NCI-H2029 (cell line): ENCODE measurements at regions not wholly inside any gene's neighbourhood (a gene's known extent, or its start where the extent isn't known, plus 50 kb on each side); places are given as distances from the start of the nearest gene placed in this dataset.

Source experiments
- DNase-seq: peaks from one replicate; lab custom pipeline; 2025; lab: John Stamatoyannopoulos, UW

DNA sequence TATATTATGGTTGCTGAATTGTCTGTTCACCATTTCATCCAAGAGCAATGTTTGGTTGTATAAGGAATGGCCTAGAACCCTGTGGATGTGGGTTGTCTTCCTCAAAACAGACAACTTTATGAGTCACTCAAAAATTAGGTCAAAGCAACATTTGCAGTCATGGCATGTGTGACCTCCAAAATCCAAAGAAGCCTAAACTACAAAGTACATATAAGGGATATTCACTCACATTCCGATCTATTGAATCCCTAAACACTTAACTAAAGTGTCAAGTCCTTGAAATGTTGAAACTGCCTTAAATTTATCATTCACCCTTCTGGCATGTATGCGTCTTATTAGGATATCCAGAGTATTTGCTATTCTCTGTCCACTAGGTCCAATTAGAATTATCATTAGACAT lies 491.5 kb downstream of the NUF2 start:
- no peak for DNase-seq

GRCh38 chr1:163820226-163820625 lies 498.5 kb downstream of the NUF2 start:
- no peak for DNase-seq

DNA sequence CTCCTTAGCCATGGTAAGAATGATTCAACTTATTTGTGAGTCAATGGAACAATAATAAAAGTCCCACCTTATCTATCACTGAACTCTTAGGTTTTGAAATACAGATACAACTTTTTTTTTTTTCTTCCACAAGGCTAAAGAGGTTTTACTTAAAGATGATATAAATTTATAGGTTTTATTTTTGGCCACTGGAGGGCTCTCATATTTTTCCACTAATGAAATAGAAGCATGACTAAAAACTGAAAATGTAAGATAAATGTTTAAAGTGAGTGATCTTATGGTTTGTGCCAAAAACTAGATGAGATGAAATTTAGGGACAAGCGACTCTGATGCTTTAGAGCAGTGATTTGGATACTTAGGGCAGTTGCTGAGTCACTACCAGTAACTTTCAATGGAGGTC lies 499.0 kb downstream of the NUF2 start:
- DNase-seq: no peak

- DNase-seq: no peak
Observed at GRCh38 chr1:163821679-163822078, 499.9 kb downstream of the NUF2 start.

GRCh38 chr1:163823017-163823416 lies 501.3 kb downstream of the NUF2 start:
- DNase-seq: no peak

DNA sequence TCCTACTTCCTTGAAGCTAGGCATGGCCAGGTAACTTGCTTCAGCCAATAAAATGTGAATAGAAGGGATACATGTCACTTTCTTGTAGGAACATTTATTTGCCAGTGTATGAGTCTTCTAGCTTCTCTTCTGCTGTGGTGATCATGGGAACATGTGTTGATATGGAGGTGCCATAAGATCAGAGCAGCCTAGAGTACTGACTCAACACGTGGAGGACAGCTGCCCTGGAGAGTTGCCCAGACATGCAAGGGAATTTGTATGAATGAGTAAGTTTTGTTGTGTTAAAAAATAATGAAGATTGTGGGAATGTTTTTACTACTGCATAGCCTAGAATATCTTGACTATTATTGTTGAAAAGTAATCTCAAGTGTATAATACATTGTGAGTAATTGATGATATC lies 502.3 kb downstream of the NUF2 start:
- no peak for DNase-seq

GRCh38 chr1:163824490-163824889 lies 502.7 kb downstream of the NUF2 start:
- no peak for DNase-seq

DNA sequence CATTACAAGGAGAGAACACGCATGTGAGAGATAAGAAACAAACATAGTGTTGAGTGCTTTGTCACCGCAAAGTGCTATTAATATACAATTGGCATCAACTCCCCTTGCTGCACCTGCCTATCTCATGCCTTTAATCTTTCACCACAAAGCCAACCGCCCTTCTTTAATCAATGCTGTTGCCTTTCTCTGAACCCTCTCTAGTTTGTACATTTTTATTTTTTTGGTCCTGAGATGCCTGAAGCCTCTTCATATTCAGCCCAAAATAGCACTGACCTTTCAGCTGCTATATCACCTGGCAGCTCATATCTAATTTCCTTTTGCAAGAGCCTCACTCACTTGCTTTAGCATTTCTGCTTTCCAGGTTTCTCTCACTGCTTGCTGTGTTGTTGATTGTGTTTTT lies 504.7 kb downstream of the NUF2 start:
- peak; percentile 84 for DNase-seq

DNA sequence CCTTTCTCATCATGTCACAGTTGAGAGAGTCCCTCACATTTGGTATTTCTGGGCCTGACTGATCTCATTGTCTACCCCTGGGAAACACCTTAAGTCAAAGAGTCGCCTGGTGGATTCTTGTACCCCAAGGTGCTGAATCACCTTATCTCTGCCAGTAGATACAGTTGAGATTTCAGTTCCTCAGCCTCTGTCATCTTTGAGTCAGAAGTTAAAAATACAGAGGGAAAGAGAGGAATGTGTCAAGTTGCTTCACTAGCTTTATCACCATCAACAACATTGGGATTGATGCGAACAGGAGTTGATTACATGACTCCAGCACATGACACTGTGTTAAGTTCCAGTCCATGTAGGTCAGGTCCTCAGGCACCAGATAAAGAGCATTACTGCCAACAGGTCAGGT lies 513.0 kb downstream of the NUF2 start:
- DNase-seq: no peak

DNA sequence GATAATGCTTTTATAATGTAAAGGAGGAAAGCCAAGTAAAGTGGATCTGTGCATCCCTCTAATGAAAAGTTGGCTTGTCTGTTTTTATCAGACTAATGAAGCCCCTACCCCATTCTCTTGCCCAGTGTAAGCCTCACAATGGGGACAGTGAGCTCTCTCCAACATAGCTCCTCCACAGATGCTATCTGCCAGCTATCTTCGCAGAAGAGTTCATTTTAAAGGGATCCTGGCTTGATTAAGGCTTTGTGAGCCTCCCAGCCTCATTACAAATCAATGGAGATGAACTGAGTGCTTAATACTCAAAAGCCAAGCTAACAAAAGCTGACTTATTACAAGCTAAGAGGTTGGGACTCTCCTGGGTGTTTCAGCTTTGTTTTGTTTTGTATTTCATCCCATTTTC lies 514.7 kb downstream of the NUF2 start:
- DNase-seq: no peak

DNA sequence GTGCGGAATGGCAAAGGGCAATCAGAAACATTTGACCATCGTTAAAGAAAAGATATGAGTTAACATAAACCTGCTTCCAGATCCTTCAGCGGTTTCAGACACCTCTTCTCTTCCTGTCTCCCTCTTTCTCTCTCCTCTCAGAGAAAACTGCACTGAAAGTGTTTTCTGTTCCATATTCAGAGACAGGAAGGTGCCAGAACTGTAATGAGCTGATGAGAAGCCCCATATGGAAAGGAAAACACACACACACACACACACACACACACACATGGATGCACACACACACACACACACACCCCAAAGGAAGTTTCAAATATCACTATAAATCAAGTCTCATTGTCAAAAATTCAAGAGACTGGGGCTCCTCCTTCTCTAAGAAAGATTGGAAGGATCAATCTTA lies 515.5 kb downstream of the NUF2 start:
- no peak for DNase-seq

DNA sequence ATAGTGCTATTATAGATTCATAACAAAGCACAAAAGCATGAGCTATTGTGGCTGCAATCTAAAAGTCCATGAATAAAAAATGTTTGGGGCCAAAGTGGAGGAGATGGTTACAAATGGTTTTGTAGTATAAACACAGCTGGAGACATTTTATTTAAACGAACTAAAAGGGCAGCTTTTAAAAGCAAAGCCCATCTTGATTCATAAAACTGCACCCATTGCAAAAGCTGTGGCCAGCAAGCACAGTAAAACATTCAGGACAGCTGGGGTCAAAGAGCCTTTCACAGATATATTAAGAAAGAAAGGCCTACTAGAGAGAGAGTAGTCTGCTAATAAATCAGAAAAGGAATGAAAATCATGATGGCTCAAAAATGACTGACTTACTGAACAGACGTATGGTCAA lies 520.8 kb downstream of the NUF2 start:
- no peak for DNase-seq

DNA sequence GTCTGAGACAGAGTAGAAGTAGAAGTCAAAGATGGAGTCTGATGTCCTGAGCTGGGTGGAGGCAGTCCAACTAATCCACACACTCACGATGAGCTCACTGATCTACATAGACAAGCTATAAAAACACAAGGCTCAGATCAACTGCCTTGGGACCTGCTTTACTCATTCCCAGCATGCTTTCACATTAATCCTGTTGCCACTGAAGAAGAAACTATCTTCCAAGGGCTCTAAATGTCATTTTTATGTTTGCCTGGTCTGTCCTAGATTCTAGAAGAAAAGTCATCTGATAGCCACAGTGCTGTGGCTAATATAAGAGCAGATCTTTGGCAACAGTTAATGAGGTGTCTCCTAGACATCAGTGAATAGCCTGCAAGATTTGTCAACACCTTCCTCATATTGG lies 522.7 kb downstream of the NUF2 start:
- no peak for DNase-seq

- no peak for DNase-seq
Observed at GRCh38 chr1:163845279-163845678, 523.5 kb downstream of the NUF2 start.

DNA sequence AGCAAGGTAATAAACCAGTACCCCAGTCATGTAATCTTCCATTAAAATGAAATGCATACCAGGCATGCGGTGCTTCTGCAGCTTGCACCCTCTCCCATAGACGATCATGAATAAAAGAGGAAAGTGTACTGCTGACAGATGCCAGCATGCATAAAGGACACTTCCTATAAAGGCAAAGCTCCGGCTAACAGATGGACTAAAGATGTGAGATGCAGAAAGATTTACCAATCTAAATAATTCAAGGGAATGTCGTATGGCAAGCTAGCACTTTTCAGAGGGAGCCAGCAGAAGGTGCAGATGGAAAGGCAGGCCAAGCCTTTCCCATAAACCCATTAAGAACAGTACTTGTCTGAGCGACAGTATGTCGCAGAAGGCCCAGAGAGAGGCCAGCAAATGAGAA lies 542.0 kb downstream of the NUF2 start:
- no peak for DNase-seq

- DNase-seq: no peak
Observed at GRCh38 chr1:163864207-163864606, 542.5 kb downstream of the NUF2 start.

DNA sequence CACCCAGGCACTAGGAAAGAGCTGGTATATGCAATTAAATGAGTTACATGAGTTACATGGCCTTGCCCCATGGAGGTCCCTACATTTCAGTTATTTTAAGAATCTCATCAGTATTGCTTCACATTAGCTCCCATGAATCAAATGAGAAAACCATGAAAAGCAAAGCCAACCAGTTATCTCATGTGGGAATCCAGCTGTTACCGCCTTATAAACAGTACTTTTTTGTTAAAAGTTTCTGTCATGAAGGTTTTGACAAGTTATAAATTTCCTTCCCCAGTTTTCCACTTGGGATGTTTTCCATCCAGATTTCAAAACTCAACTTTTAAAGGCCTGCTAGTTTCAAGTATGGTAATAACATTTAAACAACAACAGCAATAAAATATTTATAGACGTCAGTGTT lies 544.8 kb downstream of the NUF2 start:
- no peak for DNase-seq

DNA sequence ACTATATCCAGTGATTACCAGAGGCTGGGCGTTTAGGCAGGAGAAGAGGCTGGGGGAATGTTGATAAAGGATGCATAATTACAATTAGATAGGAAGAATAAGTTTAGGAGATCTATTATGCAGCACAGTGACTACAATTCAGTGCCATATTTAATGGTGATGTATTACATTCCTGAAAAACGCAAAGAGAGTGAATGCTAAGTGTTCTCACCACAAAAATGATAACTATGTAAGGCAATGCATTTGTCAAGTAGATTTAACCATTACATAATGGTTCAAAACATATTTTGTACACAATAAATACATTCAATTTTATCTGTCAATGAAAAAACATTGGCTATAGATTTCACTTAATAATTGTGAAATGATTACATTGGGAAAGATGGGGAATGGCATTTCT lies 548.9 kb downstream of the NUF2 start:
- DNase-seq: no peak

GRCh38 chr1:163872067-163872466 lies 550.3 kb downstream of the NUF2 start:
- no peak for DNase-seq

DNA sequence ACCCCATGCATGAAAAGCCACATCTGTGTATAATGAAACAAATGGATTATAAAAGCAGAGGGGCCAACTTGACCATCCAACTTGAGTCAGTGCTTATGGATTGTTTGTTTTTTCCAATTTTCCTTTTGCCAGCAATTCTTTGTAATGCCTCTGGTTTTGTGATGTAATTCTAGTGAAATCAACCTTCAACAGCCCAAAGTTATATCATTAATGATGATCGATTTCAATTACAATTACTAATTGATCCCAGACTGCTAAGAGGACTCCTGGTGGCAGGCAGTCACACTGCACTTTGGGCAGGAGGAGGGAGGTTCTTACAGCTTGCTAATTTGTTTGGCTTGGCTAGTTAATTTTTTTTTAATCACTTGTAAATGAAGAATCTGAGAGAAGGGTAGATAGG lies 552.3 kb downstream of the NUF2 start:
- no peak for DNase-seq

- no peak for DNase-seq
Observed at GRCh38 chr1:163875200-163875926, 553.6 kb downstream of the NUF2 start.

- no peak for DNase-seq
Observed at GRCh38 chr1:163875927-163876320, 554.2 kb downstream of the NUF2 start.

GRCh38 chr1:163876546-163876945 lies 554.8 kb downstream of the NUF2 start:
- no peak for DNase-seq

DNA sequence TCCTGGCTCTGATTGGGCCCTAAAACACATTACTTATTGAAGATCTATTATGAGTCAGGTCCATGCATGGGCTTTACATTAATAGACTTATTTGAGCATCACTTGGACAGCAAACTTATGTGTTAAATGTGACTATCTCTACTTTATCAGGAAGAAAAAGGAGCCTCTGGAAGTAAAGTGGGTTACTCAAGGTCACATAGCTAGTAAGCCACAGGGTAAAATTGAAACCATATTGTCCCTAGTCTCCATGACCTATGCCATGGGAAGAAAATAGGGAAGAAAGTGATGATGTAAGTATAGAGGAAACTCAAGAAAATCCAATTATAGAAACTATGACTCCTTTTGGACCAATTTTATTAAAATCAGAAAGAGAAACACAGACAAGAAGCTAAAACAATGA lies 555.3 kb downstream of the NUF2 start:
- DNase-seq: no peak

GRCh38 chr1:163885510-163885909 lies 563.8 kb downstream of the NUF2 start:
- DNase-seq: no peak
